Right renal pelvis (tissue), 4 donors: ENCODE measurements at regions not wholly inside any gene's neighbourhood (a gene's known extent, or its start where the extent isn't known, plus 50 kb on each side); places are given as distances from the start of the nearest gene placed in this dataset.
"Not testable (repeated sequence)": the region's sequence is repeated elsewhere in the genome, so short reads cannot be mapped to it uniquely, and the experiment has no call there.

Source experiments
- DNase-seq, 4 donors: peaks; one replicate each; pipeline ENCODE4 v3.0.0-alpha.2; 2013; ENCODE audit warnings: low read depth in 4 of 4, low spot score in 3 of 4, missing footprints in 1 of 4

DNA sequence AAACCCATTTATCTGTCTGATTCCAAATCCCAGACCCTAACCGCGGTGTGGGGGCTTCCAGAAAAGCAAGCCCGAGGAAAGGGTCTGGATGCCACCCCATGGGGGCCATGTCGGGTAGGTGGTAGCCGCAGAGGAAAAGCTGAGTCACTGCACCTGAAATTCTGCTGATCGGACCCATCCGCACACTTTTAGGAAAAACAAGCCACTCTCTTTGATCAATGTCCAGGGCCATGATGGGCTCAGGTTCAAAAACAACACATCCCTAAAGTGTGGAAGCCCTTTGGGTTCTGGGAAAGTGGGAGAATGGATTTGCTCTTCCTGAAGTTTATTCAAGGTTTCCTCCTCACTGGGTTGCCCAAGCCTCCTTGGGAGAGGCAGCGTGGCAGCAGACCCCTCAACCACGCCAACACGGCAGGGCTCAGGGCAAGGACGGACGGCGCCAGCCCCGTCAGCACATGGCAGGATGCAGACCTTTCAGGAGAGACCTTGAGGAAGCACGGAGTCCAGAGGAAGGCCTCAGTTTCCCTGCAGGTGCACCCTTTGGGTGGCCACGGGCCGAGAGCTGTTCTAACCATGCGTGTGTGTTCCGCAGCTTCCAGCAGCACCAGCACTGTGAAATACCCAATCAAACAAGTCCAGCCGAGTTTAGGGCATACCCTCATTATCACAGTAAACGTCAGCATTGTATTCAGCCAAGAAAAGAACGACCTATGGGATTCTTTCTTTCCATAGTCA, 367.0 kb downstream of the FOXL1 start:
- no peak for DNase-seq

DNA sequence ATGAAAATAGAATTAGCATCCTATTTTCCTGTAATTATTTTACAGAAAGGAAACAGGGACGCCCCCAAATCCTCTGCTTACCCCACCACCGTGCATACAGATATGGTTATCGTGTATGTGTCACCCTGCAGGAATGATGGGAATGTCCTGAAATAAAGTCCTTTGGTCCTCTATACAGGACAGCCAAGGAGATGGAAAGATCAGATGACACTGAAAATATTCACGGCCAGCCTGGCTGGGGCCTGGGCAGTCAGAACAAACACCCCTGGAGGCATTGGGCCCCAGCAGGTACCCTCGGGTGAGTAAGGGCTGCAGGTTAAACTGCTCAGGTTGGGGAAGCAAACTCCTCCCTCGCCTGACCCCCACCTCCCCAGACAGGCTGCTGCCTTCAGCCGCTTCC, 368.0 kb downstream of the FOXL1 start:
- no peak for DNase-seq

DNA sequence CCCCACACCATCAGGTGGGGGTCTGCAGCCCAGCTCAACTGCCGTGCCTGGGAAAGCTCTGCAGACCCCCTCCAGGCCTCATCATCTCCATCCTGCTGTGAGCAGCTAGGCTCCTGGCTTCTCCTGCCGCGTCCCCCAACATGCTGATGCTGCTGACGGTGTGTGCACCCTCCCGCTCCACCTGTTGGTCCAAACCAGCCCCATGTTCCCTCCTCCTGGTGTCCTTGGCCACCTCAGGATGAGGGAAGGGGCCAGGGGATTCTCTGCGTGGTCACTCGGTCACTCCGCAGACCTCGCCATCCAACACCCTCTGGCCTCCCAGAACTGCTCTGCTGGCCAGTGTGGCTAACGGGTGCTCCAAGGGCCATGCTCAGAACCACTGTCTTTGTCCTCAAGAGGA, 368.6 kb downstream of the FOXL1 start:
- DNase-seq = no peak

DNA sequence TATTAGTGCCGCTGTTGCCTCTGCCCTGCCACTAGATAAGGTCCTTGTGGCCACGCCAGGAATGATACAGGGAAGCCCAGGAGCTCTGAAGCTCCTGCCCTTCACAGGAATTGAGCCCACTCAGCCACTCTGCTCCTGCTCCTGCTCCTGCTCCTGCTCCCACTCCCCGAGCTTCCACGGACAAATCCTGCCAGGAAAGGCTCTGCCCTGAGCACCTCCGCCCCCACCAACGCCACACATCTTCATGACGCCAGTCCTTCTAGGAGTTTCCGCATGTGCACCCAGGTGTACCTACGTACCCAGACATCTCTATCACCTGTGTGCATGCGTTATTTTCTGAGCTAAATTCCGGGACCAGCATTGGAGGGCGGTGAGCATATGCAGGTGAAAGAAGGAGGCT, 369.1 kb downstream of the C16orf95 start:
- no peak for DNase-seq

DNA sequence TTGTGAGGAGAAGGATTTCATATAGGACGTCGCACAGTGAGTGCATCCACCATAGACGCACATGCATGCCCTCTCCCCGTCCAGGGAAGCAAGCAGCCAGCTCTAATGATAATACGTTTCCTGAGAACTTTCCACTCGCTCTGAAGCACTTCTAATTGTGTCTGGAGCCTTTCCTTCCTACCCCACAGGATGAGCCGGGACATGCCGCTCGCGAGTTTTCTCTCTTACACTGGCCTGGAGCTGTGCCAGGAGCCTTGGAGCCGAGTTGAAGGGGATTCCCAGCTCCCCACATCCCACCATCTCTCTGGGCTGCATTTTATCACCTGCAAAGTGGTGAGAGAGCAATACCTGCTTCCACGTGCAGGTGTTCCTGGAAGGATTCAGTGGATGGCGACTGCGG, 368.1 kb downstream of the C16orf95 start:
- DNase-seq = no peak

DNA sequence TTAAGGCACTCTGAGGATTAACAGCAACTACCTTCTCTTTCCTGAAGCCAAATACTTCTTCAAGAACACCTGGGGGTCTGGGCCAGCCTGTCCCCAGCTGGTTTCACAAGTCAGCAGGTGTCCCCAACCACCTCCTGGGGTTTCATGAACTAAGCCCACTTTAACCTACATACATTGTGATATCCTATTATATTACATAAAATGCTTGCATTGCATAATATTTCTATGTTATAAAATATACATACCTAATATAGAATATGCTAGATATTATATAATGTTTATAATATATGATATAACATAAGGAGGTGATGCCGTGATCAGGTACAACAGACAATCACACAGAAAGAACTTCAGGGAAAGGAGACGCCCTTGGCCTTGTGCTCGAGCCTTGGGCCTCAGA, 367.6 kb downstream of the C16orf95 start:
- DNase-seq = no peak

DNA sequence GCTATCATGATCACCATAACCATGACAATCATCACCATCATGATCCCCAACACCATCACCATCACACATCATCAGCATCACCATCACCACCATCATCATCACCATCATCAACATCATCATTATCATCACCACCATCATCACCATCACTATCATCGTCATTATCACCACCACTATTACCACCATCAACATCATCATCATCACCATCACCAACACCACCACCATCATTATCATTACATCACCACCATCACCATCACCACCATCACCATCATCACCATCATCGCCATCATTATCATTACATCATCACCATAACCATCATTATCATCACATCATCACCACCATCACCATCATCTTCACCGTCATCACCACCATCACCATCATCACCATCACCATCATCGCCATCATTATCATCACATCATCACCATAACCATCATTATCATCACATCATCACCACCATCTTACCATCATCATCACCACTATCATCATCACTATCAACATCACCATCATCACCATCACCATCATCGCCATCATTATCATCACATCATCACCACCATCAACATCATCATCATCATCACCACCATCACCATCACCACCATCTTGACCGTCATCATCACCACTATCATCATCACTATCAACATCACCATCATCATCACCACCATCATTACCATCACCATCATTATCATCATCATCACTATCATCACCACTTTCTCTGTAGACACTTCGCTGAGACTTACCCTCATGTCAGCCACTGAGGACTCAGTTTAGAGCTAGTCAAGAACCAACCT, 366.0 kb downstream of the C16orf95 start:
- DNase-seq = no peak

DNA sequence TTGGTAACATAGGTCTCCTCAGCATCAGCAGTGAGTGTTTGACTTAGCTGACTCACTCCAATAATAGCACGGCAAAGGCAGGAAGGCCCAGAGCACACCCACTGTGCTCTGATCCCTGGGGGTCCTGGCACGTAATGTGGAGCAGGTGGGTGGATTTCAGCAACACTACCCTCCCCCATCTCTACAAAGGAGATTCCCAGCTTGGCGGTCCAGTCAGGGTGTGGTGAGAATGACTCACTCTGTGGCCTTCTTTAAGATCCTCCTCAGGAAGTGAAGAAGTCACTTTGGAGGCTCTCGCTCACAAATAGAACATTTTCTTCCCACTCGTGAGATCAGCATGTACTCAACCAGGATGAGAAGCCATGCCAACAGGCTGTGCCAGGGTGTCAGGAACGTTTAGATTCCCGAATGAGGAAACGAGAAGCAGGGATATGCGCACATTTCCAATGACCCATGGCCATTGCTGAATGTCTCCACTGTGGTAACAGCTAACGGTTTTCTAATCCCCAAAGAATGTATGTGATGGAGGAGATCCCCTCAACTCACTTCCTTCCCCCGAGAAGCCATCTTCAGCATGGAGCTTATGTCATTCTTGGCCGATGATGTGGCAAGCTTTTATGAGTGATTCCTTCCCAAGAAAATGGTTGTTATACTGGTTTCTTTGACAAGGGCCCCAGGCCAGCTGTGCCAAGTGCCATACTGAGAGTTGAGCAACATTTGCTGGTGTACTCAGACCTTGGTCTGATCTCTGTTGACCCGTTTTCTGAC, 365.2 kb downstream of the C16orf95 start:
- DNase-seq = no peak

DNA sequence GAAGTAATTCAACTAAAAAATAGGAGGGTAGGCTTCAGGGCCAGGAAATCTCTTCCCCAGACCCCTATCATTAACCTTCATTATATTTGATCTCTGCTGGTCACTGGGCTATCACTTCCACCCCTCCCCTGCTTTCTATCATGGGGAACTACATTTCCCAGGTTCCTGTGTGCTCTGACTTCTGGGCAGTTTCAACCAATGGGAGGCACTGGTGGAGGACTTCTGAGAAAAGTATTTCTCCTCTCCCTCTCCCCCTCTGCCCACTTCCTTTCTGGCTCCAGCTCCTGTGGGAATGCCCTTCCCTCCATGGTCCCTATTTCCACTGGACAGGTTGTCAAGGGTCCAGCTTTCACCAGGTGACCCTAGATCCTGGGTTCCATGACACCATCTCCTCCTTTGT, 364.4 kb downstream of the C16orf95 start:
- no peak for DNase-seq

DNA sequence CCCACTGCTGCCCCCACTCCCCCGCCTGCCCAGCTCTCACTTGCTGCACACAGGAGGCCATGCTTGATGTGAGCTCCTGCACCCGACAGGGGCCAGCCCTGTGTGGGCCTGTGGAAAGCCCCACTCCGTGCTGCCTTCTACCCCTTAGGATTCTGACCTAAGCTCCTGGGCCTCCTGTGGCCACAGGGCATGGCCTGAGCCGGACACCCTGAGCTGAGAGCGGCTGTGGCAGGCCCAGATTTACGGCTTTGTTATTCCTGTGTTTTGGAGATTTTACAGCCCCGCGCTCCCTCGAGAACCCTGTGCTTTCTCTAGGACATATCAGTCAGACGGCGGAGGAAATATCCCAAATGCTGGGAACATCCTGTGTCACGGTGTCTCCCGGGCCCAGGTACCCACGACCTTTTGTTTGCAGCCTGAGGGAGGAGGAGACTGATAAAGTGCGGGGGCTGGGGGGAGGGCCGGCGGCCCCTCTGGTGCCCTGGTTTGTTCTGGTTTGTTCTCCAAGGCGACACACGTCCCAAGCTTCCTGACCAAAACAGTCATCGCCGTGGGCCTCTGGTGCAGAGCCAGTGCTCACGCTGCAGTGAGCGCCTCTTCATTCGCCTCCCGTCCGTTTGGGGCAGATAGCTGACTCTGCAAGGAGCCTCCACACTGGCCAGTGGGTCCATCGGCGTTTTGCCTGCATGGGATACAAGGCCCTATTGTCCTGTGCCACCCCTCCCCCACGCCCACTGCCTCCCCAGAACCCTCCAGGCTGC, 363.4 kb downstream of the C16orf95 start:
- DNase-seq = no peak

DNA sequence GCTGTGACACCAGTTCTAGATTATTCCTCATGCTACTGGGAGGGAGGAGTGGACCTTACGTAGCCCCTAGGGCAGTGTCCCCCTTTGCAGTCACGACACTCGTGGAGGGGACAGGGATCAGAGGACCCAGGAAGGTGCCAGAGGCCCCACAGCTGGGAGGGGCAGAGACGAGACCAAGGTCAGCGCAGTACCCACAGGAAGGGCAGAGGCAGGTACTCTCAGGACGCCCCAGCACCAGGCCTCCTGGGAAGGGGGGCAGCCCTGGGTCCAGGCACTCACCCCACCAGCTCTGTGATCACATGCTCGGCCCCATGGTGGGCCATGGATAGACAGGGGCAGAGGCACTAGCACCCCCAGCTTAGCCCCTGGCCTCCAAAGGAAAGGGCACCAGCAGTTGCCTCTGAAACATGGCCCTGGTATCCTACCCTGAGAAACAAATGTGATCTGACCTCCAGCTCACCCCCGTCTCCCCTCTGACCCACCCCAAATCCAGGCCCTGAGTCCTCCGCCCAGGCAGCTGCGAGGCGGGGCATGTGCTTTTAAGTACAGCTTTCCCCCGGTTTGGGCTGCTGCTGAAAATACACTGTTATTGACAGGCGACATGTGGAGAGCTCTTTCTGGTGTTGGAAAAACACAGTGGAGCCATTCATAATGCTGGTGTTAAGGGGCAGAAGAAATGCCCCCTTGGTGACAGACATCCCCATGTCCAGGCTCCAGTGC, 361.9 kb downstream of the C16orf95 start:
- DNase-seq = no peak

DNA sequence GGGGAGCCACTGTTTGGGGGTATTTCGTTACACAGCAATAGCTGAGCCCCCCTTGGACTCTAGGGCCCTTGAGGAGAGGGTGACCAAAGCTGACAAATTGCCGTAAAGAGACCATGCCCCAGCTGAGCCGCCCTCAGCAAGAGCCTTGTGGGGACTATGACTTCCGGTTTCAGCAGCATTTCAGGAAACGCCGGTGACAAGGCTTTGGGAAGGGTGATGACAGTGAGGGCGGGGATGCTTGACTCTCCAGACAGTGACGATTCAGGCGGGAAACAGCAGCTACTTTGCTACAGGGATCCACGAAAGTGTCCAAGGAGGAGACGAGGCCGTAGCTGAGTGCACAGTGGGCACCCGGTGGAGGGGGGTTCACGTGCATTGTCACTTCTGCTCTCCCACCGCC, 360.8 kb downstream of the C16orf95 start:
- no peak for DNase-seq

DNA sequence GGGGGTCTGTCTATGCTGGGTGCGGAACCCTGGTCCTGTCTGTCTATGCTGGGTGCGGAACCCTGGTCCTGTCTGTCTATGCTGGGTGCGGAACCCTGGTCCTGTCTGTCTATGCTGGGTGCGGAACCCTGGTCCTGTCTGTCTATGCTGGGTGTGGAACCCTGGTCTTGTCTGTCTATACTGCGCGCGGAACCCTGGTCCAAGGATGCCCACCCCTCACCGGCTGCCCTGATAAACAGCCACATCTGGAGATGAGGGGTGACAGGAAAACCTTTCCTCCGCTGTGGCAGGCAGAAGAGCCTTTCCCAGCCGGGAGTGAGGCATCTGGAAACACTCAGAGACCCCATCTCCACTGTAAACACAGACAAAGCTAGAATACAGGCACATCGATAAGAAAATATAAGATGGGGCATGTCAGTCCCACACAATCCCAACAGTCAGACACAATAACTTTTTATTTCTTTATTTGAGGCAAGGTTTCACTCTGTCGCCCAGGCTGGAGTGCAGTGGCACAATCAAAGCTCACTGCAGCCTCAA, 359.5 kb downstream of the C16orf95 start:
- not testable (repeated sequence) for DNase-seq

DNA sequence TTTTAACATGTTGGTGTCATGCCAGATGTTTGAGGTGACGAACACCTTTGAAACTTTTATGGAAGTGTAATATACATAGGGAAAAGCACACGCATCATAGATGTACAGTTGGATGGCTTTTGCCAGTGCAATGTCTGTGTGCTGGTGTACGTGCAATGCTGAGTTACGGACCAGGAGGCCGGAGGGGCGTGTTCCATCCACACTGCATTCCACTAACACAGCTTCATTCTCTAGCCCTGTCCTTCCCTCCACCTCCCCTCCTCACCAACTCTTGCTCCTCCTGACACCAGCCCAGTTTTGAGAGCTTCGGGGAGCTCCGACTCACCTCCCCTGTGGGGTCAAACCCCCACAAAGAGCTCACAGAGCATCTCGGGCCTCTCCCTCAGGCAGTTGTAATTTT, 358.8 kb downstream of the C16orf95 start:
- DNase-seq = no peak

DNA sequence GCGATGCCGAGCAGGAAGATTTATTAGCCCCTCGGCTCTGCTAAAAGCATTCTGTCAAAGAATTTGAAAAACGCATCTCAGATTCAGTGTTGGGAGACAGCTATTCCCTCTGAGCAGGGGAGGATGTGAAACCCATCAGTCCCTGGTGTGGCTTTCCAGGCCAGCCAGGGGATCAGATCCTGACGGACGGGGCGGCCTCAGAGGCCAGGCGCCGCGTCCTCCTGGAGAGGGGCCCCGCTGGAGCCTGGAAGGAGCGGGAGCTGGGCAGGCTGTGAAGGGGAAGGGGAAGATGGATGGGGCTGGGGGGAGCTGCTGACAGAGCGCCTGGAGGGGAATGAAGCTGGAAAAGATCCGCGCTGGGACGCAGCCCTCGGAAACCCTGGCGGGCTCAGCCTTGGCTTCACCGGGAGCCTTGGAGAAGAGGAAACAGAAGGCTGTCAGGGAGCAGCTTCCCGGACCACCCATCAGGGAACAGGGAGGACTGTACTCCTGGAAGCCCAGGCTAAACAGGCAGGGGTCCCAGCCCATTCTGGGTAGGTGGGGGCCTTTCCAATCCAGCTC, 358.0 kb downstream of the C16orf95 start:
- DNase-seq = peak in 3 of 4 donors; percentile 67 to 78 (median 74)

DNA sequence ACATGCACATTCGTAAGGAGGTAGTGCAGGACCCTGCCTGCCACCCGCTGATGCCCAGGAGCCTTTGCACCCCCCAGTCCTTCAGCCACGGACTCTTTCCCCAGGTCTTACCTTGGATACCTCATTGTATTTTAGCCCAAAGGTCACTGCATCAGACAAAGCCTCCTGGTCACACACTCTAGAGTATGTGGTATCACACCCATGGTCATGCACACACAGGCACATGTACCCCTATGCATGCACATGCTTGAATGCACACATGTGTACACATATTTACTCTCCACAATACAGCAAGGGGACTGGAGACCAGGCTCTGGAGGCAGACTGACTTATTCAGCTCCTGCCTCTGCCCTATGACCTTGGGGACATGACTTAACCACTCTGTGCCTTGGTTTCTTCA, 357.5 kb downstream of the C16orf95 start:
- no peak for DNase-seq

DNA sequence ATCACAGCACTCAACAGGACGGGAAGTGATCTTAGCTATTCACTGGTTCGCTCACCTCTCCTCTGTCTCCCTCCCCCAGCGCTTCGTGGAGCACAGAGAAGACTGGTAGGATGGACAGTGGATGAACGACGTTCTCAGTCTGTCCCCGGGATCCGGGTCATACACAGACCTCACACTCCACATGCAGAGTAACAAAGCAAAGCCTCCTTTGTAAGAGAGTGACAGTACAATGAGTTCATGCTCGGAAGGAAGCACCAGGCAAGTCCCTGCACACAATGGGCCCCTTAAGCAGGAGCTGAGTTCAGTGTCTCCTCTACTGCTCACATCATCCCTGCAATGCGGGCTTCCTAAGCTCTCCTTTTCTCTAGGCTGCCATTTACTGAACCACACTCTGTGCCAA, 356.9 kb downstream of the C16orf95 start:
- DNase-seq = no peak

DNA sequence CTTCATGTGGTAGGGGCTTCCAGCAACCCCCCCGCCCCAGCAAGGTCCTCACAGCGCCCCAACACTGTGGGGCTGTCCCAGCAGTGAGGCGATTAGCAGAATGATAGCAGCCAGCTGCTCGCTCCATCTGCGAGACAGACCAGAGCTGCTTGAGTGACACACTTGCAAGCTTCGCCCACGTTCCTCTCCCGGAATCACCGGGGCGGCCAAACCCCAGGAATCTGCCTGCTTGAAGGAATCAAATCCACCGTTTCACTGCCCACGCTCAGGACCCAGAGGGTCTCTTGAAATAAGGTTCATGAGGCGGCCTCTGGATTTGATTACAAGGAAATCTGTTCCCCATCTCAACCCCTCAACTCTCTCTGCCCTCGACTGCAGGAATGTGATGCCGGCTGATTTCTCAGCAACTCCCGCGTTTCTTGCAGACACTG, 356.0 kb downstream of the C16orf95 start:
- DNase-seq = no peak

DNA sequence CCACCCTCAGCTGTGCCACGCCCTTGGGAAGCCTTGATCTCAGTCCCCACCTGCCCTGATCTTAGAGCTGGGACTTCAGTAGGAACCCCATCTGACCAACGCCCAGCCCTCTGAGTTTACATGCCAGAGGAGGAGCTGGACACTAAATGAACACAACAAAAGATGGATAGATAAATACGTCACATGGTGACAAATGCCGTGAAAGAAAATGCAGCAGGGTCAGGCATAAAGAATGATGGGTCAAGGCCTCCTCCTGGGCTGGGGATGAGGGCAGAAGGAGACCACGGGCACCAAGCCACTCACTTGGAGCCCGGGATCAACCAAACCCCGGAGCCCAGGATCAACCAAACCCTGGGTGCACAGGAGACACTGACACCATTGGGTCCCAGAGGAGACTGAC, 354.9 kb downstream of the C16orf95 start:
- DNase-seq = no peak

DNA sequence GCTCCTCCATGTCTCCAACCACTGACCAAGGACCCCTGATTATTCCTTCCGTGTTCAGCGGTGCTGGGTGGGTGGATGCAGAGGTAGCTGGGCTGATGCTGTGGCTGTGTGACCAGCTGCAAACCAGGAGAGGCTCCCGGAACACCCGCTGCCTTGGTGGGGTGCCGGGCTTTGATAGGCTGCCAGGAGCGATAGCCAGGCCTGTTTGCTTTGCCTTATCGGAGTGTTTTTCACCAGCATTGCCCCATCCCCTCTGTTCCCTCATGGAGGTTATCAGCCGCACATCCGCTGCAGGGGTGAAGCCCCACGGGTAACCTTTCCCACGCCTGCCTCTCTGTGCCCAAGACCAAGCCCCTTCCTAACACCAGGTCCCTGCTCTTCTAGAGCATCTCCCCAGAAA, 354.3 kb downstream of the C16orf95 start:
- no peak for DNase-seq
